ENCODE measurements at regions not wholly inside any gene's neighbourhood (a gene's known extent, or its start where the extent isn't known, plus 50 kb on each side); places are given as distances from the start of the nearest gene placed in this dataset.

DNA sequence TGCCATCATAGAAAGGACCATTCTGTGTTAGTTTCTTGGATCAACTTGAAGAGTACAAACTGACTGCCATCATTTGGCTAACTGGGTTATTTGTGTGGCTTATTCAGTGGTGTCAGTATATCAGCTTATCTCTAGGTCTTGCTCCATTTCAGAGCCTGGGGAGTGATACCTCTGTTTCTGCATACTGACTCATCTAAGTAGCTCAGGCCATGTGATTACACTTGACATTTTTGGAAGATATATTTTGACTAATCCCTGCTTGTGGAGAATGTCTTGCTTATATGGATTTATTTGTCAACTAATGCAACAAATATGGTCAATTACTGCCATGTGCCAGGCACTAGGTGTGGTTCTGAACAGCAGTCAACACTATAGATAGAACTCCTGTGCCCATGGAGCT, 311.7 kb downstream of the YTHDC2 start:
- Histone ChIP-seq H3K4me1 (replicated peaks in 1 of 2) (no peaks in the 10 kb centered on the region), H3K36me3 (replicated peaks in 1 of 2) (no peaks in the 10 kb centered on the region), H3K27ac (no peak overlapping the region), H3K9me3 (replicated peaks in 1 of 3) (no peaks in the 10 kb centered on the region), H3K27me3 (no peaks in the 10 kb centered on the region), H3K4me3 (no peak overlapping the region)
- no peak for TF ChIP-seq CTCF (IDR thresholded peaks at IDR 0.05)
- no peak for TF ChIP-seq POLR2A (IDR thresholded peaks at IDR 0.05)
- DNase-seq: no peak
- intact Hi-C loops (cut with DNase I): no loop called here

DNA sequence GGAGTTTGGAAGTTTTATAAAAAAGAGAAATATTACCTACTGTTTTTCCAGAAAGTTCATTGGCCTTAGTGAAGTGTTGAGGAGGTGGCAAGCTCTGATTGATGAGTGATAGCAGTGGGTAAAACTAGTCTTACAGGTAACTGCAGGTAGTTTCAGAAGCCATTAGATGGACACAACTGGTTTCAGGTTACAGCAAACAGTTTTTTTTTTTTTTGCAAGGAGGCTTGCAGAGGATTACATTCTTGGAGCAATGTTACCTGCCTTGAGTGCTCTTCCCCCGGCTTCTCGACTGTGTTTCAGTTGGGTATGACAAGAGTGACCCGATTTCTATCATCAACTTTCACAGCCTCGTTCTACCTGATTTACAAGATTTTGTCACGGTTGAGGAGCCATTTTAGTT, 333.4 kb downstream of the YTHDC2 start:
- Histone ChIP-seq H3K9me3 (replicated peaks in 1 of 3) (no peaks in the 10 kb centered on the region), H3K4me1 (replicated peaks in 1 of 2) (no peaks in the 10 kb centered on the region), H3K4me3 (no peak overlapping the region), H3K27me3 (no peaks in the 10 kb centered on the region), H3K27ac (no peak overlapping the region), H3K36me3 (replicated peaks in 1 of 2) (no peaks in the 10 kb centered on the region)
- WGBS, 4 donors: 74 to 83% (median 77%) methylated on average over 5 of the region's 5 CpGs
- DNase-seq: no peak
- intact Hi-C loops (cut with DNase I): no loop called here
- TF ChIP-seq POLR2A (IDR thresholded peaks at IDR 0.05) (no peak), CTCF (IDR thresholded peaks at IDR 0.05) (no peak)

DNA sequence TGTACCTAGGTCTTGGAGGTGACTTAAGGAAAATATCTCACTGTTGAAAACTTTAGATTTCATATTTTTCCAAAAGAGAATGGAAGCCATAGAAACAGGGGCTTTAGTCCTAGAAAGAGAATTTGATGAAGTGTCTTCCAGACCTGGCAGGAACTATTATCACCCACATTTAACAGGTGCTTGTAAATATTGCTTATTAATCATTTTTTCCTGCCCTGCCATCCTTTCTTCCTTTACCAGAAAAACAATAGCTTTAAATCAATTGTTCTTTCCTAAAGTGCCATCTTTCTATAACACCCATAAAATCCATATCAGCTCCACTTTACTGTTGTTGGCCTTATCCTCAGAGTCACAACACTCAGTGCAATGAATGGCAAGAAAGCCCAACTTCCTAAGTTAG, 350.9 kb downstream of the YTHDC2 start:
- TF ChIP-seq POLR2A (IDR thresholded peaks at IDR 0.05) (no peak), CTCF (IDR thresholded peaks at IDR 0.05) (no peak)
- Histone ChIP-seq H3K36me3 (replicated peaks in 1 of 2) (no peaks in the 10 kb centered on the region), H3K27ac (no peak overlapping the region), H3K4me3 (no peak overlapping the region), H3K27me3 (no peaks in the 10 kb centered on the region), H3K4me1 (replicated peaks in 1 of 2) (no peaks in the 10 kb centered on the region), H3K9me3 (replicated peaks in 1 of 3) (no peaks in the 10 kb centered on the region)
- intact Hi-C loops (cut with DNase I): no loop called here
- DNase-seq: no peak

DNA sequence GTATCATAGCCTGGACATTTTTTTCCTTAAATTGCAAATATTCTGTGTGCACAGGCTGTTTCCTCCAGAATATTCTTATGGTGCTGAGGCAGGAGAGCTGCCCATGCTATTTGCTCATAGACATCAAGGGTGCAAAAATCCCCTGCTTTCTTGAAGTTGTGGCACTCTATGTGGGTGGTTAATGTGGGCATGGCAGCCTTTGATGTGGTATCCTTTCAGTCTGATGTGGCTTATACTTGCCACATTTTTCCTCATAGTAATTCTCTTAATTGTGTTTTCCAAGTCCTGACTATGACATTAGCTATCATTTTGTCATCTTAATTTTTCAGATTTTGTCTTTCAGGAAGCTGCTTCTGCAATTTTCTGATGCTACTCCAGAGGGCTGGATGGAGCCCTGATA, 353.3 kb downstream of the YTHDC2 start:
- Histone ChIP-seq H3K27ac (no peak overlapping the region), H3K27me3 (no peaks in the 10 kb centered on the region), H3K4me3 (no peak overlapping the region), H3K4me1 (replicated peaks in 1 of 2) (no peaks in the 10 kb centered on the region), H3K9me3 (replicated peaks in 1 of 3) (no peaks in the 10 kb centered on the region), H3K36me3 (replicated peaks in 1 of 2) (no peaks in the 10 kb centered on the region)
- TF ChIP-seq CTCF (IDR thresholded peaks at IDR 0.05): no peak
- TF ChIP-seq POLR2A (IDR thresholded peaks at IDR 0.05): no peak
- intact Hi-C loops (cut with DNase I): no loop called here
- DNase-seq: no peak

GRCh38 chr5:113869611-113870010, 356.1 kb downstream of the YTHDC2 start:
- DNase-seq: no peak
- intact Hi-C loops (cut with DNase I): no loop called here
- 78 to 87% (median 84%) methylated on average over 3 of the region's 3 CpGs for WGBS, 4 donors
- no peak for TF ChIP-seq CTCF (IDR thresholded peaks at IDR 0.05)
- Histone ChIP-seq H3K4me1 (replicated peaks in 1 of 2) (no peaks in the 10 kb centered on the region), H3K4me3 (no peak overlapping the region), H3K27ac (no peak overlapping the region), H3K36me3 (replicated peaks in 1 of 2) (no peaks in the 10 kb centered on the region), H3K27me3 (no peaks in the 10 kb centered on the region), H3K9me3 (replicated peaks in 1 of 3) (no peaks in the 10 kb centered on the region)
